HepG2 (cell line): ENCODE measurements at regions not wholly inside any gene's neighbourhood (a gene's known extent, or its start where the extent isn't known, plus 50 kb on each side); places are given as distances from the start of the nearest gene placed in this dataset.

Source experiments
- ATAC-seq: fragments of 200-7000 bp; cut with Tn5 transposase; 3 replicates; pipeline ENCODE4 v1.9.1; 2020; ENCODE audit warnings: mild to moderate bottlenecking, moderate library complexity
- BruUV-seq: library from RNA; stranded (reverse); fragments of 400-500 nt; replicated peaks from 2 replicates; lab custom pipeline; 2021; lab: Mats Ljungman, UMichigan
- CTCF ChIA-PET: fragments of 300-600 bp; formaldehyde crosslinking; extraction: SDS; loops from one replicate; lab custom pipeline; 2021; ENCODE audit warnings: low total read pairs, inconsistent platforms, low intra/inter-chr PET ratio; lab: Yijun Ruan, JAX
- POLR2A ChIA-PET: fragments of 350-600 bp; sonication (Branson Sonifier 250); formaldehyde crosslinking; loops from one replicate; lab custom pipeline; 2020; ENCODE audit warnings: antibody characterized with exemption, inconsistent platforms; lab: Yijun Ruan, JAX
- DNase-seq: peaks from one replicate; pipeline ENCODE4 v3.0.0-alpha.2; 2015; ENCODE audit warnings: low spot score
- FAIRE-seq: peaks from 3 replicates; lab custom pipeline; 2011; peaks lifted over from hg19 to GRCh38; lab: Jason Lieb, UNC
- H2AFZ ChIP-seq: one replicate; pipeline ENCODE4 v1.6.1; 2011; ENCODE audit warnings: low read length, inconsistent platforms
- H3K27ac ChIP-seq: fragments of 300-600 bp; 3 replicates; pipeline ENCODE4 v1.8.0; 2011; ENCODE audit warnings: mixed run types, mild to moderate bottlenecking, mixed read lengths, low read length, inconsistent platforms; ENCODE audit not compliant: insufficient read depth; ENCODE audit errors: extremely low read length
- H3K27me3 ChIP-seq, 2 experiments: fragments of 200-600 bp in 1 of 2; 2 replicates in 1 of 2; 3 replicates in 1 of 2; pipeline versions ENCODE4 v1.6.0 to v1.8.0; 2011; ENCODE audit warnings: low read length in 2 of 2, mild to moderate bottlenecking in 2 of 2, moderate library complexity in 2 of 2, inconsistent platforms in 1 of 2; ENCODE audit not compliant: insufficient read depth in 2 of 2, control insufficient read depth in 1 of 2
- H3K36me3 ChIP-seq, 2 experiments: fragments of 200-600 bp in 1 of 2; replicated peaks in 1 of 2; 2 replicates in 1 of 2; 3 replicates in 1 of 2; pipeline versions ENCODE4 v1.5.1 to v1.8.0; 2011; ENCODE audit warnings: low read length in 2 of 2, inconsistent platforms in 1 of 2; ENCODE audit not compliant: insufficient read depth in 2 of 2, control insufficient read depth in 1 of 2
- H3K4me1 ChIP-seq: 2 replicates; pipeline ENCODE4 v1.5.1; 2012; ENCODE audit warnings: low read length, inconsistent platforms; ENCODE audit not compliant: insufficient read depth
- H3K4me2 ChIP-seq: 2 replicates; pipeline ENCODE4 v1.6.0; 2011; ENCODE audit warnings: low read depth, low read length, inconsistent platforms
- H3K4me3 ChIP-seq, 3 experiments: fragments of 200-600 bp in 1 of 3; sonication (generic), shearing (Covaris generic) in 1 of 3; replicated peaks in 1 of 3; 2 replicates each; pipeline ENCODE4 v1.5.1; 2011 to 2016; ENCODE audit warnings: low read length in 3 of 3, inconsistent platforms in 2 of 3, low read depth in 2 of 3, mild to moderate bottlenecking in 2 of 3, control low read depth in 1 of 3, mixed read lengths in 1 of 3; ENCODE audit not compliant: insufficient read depth in 1 of 3
- H3K79me2 ChIP-seq: one replicate; pipeline ENCODE4 v1.6.1; 2011; ENCODE audit warnings: low read length, inconsistent platforms; ENCODE audit not compliant: insufficient read depth
- H3K9ac ChIP-seq: 2 replicates; pipeline ENCODE4 v1.6.0; 2011; ENCODE audit warnings: mild to moderate bottlenecking, low read depth, low read length, inconsistent platforms; ENCODE audit not compliant: insufficient read depth
- H3K9me3 ChIP-seq: 2 replicates; pipeline ENCODE4 v1.5.1; 2012; ENCODE audit warnings: mild to moderate bottlenecking, low read length
- H4K20me1 ChIP-seq: 2 replicates; pipeline ENCODE4 v1.6.0; 2011; ENCODE audit warnings: inconsistent platforms, mild to moderate bottlenecking, low read length, moderate library complexity; ENCODE audit not compliant: insufficient read depth
- ESRRA ChIP-seq: sonication (generic); formaldehyde crosslinking; IDR thresholded peaks from 2 replicates; pipeline ENCODE4 v1.5.1; 2020; ENCODE audit warnings: mild to moderate bottlenecking, low read depth, missing genetic modification reagents
- FOXC1 ChIP-seq: sonication (generic); formaldehyde crosslinking; IDR thresholded peaks from 2 replicates; pipeline ENCODE4 v1.8.0; 2022; ENCODE audit warnings: mild to moderate bottlenecking, missing genetic modification reagents, borderline replicate concordance
- NFIB ChIP-seq: sonication (generic); formaldehyde crosslinking; IDR thresholded peaks from 2 replicates; pipeline ENCODE4 v1.9.0; 2021; ENCODE audit warnings: missing genetic modification reagents, mild to moderate bottlenecking, borderline replicate concordance
- RBAK ChIP-seq: sonication (generic); formaldehyde crosslinking; IDR thresholded peaks from 2 replicates; pipeline ENCODE4 v1.5.1; 2020; ENCODE audit warnings: mild to moderate bottlenecking, missing genetic modification reagents
- ZBTB21 ChIP-seq: sonication (generic); formaldehyde crosslinking; IDR thresholded peaks from 2 replicates; pipeline ENCODE4 v1.4.0; 2020; ENCODE audit warnings: missing genetic modification reagents
- ZC3H4 ChIP-seq: sonication (generic); formaldehyde crosslinking; IDR thresholded peaks from 2 replicates; pipeline ENCODE4 v1.4.0; 2020; ENCODE audit warnings: missing genetic modification reagents, borderline replicate concordance
- ZNF510 ChIP-seq: sonication (generic); formaldehyde crosslinking; IDR thresholded peaks from 2 replicates; pipeline ENCODE4 v1.4.0; 2020; ENCODE audit warnings: low read depth, mild to moderate bottlenecking, missing genetic modification reagents
- ZNF569 ChIP-seq: sonication (generic); formaldehyde crosslinking; IDR thresholded peaks from 2 replicates; pipeline ENCODE4 v1.5.0; 2020; ENCODE audit warnings: mild to moderate bottlenecking, missing genetic modification reagents, moderate library complexity, borderline replicate concordance
- ZNF577 ChIP-seq: sonication (generic); formaldehyde crosslinking; IDR thresholded peaks from 2 replicates; pipeline ENCODE4 v1.4.0; 2020; ENCODE audit warnings: mild to moderate bottlenecking, low read depth, missing genetic modification reagents, borderline replicate concordance
- ZNF772 ChIP-seq: sonication (generic); formaldehyde crosslinking; IDR thresholded peaks from 2 replicates; pipeline ENCODE4 v1.5.0; 2020; ENCODE audit warnings: mild to moderate bottlenecking, missing genetic modification reagents
- ZNF83 ChIP-seq: sonication (generic); formaldehyde crosslinking; IDR thresholded peaks from 2 replicates; pipeline ENCODE4 v1.4.0; 2020; ENCODE audit warnings: missing genetic modification reagents, mild to moderate bottlenecking, borderline replicate concordance
- WGBS: methylation state at CpG from one replicate; pipeline ENCODE4 v1.1.6; 2017; ENCODE audit warnings: low lambda C conversion rate; 5-methylcytosine and 5-hydroxymethylcytosine counted together
- in situ Hi-C: cut with HindIII; loops from 2 replicates; pipeline ENCODE4 v1.10.0; 2017; ENCODE audit warnings: low pct_unique_long_range_greater_than_20kb; ENCODE audit not compliant: extremely low pct_ligation_motif_present
- intact Hi-C: fragments of 100-400 bp; cut with micrococcal nuclease; formaldehyde crosslinking; loops from one replicate; pipeline ENCODE4 v1.10.0; 2022; ENCODE audit not compliant: unreplicated experiment
- TF ChIP-seq, protein P1 (sequence below): IDR thresholded peaks from 2 replicates; pipeline ENCODE4 v1.6.1; 2016
- TF ChIP-seq, protein P2 (sequence below): sonication (generic); formaldehyde crosslinking; IDR thresholded peaks from 2 replicates; pipeline ENCODE4 v1.5.0; 2020; ENCODE audit warnings: missing genetic modification reagents
- TF ChIP-seq, protein P3 (sequence below): sonication (generic); formaldehyde crosslinking; IDR thresholded peaks from 2 replicates; pipeline ENCODE4 v1.4.0; 2020; ENCODE audit warnings: mild to moderate bottlenecking, missing genetic modification reagents

DNA sequence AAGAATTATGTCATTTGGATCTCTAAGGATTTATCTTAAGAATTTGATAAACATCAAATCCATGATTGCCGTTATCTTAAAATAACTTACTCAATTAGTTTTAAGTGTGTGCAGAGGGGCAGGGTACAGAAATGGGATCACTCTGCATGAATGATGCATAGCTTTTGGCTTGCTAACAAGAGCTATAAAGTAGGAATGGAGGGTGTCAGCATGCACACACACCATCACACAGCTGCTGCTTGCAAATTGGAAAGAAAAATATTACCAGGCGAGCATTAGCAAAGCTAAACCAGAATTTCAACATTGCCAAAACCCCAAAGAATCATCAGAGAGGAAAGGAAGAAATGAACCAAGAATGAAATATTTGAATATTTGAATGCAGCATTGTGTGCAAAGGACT is 580.6 kb downstream of the LMO7 start:
- intact Hi-C loops (no loop called here), in situ Hi-C loops (no loop called here)
- ChIA-PET CTCF (no interaction called here), POLR2A (no interaction called here)
- no peaks in the 10 kb centered on the region for H3K9me3 ChIP-seq
- no peak overlapping the region for H3K4me2 ChIP-seq
- H3K4me3 ChIP-seq: no peak overlapping the region
- no peak overlapping the region for H3K9ac ChIP-seq
- H3K27ac ChIP-seq: no peak overlapping the region
- no peak for DNase-seq
- H4K20me1 ChIP-seq: no peaks in the 10 kb centered on the region
- H3K36me3 ChIP-seq: no peaks in the 10 kb centered on the region
- FAIRE-seq: no peak
- no peaks in the 10 kb centered on the region for H3K27me3 ChIP-seq
- no peaks in the 10 kb centered on the region for H3K79me2 ChIP-seq
- WGBS: 53% methylated on average over 2 of the region's 2 CpGs
- no peak overlapping the region for H2AFZ ChIP-seq
- no TSS peak for BruUV-seq
- H3K4me1 ChIP-seq: no peaks in the 10 kb centered on the region
- no peak for ATAC-seq
- TF ChIP-seq, protein P1, sequence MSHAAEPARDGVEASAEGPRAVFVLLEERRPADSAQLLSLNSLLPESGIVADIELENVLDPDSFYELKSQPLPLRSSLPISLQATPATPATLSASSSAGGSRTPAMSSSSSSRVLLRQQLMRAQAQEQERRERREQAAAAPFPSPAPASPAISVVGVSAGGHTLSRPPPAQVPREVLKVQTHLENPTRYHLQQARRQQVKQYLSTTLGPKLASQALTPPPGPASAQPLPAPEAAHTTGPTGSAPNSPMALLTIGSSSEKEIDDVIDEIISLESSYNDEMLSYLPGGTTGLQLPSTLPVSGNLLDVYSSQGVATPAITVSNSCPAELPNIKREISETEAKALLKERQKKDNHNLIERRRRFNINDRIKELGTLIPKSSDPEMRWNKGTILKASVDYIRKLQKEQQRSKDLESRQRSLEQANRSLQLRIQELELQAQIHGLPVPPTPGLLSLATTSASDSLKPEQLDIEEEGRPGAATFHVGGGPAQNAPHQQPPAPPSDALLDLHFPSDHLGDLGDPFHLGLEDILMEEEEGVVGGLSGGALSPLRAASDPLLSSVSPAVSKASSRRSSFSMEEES (CRISPR knock-in tag): no peak
- TF ChIP-seq, protein P2, sequence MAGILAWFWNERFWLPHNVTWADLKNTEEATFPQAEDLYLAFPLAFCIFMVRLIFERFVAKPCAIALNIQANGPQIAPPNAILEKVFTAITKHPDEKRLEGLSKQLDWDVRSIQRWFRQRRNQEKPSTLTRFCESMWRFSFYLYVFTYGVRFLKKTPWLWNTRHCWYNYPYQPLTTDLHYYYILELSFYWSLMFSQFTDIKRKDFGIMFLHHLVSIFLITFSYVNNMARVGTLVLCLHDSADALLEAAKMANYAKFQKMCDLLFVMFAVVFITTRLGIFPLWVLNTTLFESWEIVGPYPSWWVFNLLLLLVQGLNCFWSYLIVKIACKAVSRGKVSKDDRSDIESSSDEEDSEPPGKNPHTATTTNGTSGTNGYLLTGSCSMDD: no peak
- TF ChIP-seq ZNF510 (CRISPR knock-in tag) (no peak), FOXC1 (CRISPR knock-in tag) (no peak), ESRRA (CRISPR knock-in tag) (no peak), ZNF83 (CRISPR knock-in tag) (no peak), RBAK (CRISPR knock-in tag) (no peak), ZNF569 (no peak), NFIB (CRISPR knock-in tag) (no peak), ZNF772 (CRISPR knock-in tag) (no peak), ZC3H4 (CRISPR knock-in tag) (no peak), ZNF577 (CRISPR knock-in tag) (no peak), ZBTB21 (CRISPR knock-in tag) (no peak)
- TF ChIP-seq, protein P3, sequence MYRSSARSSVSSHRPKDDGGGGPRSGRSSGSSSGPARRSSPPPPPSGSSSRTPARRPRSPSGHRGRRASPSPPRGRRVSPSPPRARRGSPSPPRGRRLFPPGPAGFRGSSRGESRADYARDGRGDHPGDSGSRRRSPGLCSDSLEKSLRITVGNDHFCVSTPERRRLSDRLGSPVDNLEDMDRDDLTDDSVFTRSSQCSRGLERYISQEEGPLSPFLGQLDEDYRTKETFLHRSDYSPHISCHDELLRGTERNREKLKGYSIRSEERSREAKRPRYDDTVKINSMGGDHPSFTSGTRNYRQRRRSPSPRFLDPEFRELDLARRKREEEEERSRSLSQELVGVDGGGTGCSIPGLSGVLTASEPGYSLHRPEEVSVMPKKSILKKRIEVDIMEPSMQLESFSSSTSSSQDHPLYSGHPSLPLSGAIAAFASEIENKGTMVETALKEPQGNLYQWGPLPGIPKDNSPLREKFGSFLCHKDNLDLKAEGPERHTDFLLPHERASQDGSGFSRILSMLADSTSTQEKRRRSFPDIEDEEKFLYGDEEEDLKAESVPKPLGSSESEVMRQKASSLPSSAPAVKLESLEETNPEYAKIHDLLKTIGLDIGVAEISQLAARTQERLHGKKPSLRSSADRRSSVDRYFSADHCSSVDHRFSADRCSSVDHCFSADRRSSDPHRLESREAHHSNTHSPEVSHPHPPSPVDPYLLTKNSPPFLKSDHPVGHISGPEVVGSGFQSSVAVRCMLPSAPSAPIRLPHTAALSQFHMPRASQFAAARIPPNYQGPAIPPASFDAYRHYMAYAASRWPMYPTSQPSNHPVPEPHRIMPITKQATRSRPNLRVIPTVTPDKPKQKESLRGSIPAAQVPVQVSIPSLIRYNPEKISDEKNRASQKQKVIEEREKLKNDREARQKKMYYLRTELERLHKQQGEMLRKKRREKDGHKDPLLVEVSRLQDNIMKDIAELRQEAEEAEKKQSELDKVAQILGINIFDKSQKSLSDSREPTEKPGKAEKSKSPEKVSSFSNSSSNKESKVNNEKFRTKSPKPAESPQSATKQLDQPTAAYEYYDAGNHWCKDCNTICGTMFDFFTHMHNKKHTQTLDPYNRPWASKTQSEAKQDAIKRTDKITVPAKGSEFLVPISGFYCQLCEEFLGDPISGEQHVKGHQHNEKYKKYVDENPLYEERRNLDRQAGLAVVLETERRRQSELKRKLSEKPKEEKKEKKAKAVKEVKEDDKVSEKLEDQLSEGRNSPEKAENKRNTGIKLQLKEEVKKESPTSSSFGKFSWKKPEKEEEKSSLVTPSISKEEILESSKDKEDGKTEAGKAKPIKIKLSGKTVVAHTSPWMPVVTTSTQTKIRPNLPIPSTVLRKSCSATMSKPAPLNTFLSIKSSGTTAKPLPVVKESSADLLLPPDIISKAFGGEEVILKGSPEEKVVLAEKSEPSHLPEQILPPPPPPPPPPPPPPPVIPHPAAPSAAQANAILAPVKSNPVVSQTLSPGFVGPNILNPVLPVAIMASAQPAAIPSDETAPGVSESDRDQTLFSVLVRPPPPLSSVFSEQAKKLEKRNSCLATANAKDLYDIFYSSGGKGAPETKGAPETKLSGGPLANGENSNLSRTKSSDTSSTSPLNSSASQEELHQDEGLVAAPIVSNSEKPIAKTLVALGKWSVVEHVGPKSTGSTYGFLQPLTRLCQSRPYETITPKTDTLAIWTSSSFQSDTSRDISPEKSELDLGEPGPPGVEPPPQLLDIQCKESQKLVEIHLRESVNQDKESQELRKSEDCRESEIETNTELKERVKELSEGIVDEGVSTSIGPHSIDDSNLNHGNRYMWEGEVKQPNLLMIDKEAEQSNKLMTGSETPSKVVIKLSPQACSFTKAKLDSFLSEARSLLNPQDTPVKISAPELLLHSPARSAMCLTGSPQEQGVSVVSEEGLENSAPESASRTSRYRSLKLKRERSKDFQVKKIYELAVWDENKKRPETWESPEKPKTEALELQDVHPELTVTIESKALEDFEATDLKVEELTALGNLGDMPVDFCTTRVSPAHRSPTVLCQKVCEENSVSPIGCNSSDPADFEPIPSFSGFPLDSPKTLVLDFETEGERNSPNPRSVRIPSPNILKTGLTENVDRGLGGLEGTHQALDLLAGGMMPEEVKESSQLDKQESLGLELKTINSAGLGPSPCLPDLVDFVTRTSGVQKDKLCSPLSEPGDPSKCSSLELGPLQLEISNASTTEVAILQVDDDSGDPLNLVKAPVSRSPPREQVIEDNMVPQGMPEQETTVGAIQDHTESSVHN (CRISPR knock-in tag): no peak
